HL-60 (cell line): ENCODE measurements at regions not wholly inside any gene's neighbourhood (a gene's known extent, or its start where the extent isn't known, plus 50 kb on each side); places are given as distances from the start of the nearest gene placed in this dataset.

Source experiments
- DNase-seq, 2 experiments: peaks; one replicate each; pipeline ENCODE4 v3.0.0-alpha.2; 2010 to 2020; ENCODE audit warnings: low read depth in 1 of 2, low spot score in 1 of 2
- H3K27ac ChIP-seq: fragments of 250-450 bp; sonication (Bioruptor Pico); replicated peaks from 2 replicates; pipeline ENCODE4 v1.5.1; 2020; ENCODE audit warnings: mild to moderate bottlenecking, moderate library complexity
- H3K27me3 ChIP-seq: fragments of 250-450 bp; sonication (Bioruptor Pico); 2 replicates; pipeline ENCODE4 v1.5.1; 2021; ENCODE audit warnings: mild to moderate bottlenecking, moderate library complexity; ENCODE audit not compliant: insufficient read depth, poor library complexity, severe bottlenecking
- H3K4me3 ChIP-seq: replicated peaks from 2 replicates; pipeline ENCODE4 v1.5.1; 2011; ENCODE audit warnings: mild to moderate bottlenecking, control low read depth, low read length; ENCODE audit not compliant: insufficient read depth
- CTCF ChIP-seq: IDR thresholded peaks from one replicate; pipeline ENCODE4 v1.5.1; 2011; ENCODE audit warnings: low read length, control low read depth, inconsistent platforms; ENCODE audit not compliant: insufficient read depth
- GABPA ChIP-seq: IDR thresholded peaks from 2 replicates; pipeline ENCODE4 v1.6.1; 2012; ENCODE audit warnings: low read depth
- POLR2AphosphoS5 ChIP-seq: IDR thresholded peaks from 2 replicates; pipeline ENCODE4 v1.6.1; 2012; ENCODE audit warnings: low read depth
- REST ChIP-seq: IDR thresholded peaks from 2 replicates; pipeline ENCODE4 v1.6.1; 2012; ENCODE audit warnings: low read depth; ENCODE audit not compliant: insufficient replicate concordance
- SPI1 ChIP-seq: IDR thresholded peaks from 2 replicates; pipeline ENCODE4 v1.6.1; 2012; ENCODE audit warnings: low read depth, mild to moderate bottlenecking, borderline replicate concordance

- no peak overlapping the region for H3K27ac ChIP-seq
- no peak overlapping the region for H3K4me3 ChIP-seq
- DNase-seq, result no peak
- TF ChIP-seq SPI1 (no peak), REST (no peak), GABPA (no peak), CTCF (no peak), POLR2AphosphoS5 (no peak)
- no peaks in the 10 kb centered on the region for H3K27me3 ChIP-seq
Observed at GRCh38 chr2:198453866-198454265, 649.5 kb downstream of the PLCL1 start.

DNA sequence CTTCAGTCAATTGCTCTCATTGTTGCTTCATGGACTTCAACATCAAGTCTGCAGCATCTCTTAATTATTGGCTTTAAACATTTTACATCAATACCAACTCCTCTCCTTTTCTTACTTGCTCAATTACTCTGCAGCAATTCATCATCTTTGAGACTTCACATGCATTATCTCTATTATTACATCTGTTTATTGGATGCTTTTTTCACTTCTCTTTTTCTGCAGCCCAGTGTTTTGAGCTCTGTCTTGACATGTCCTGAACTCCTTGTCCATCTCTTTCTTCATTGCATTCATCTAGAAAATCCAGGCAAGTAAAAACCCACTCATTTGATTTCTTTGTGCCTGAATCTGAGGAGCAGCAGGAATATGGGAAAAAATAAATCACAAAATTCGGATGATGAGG is 647.9 kb downstream of the PLCL1 start:
- no peak for TF ChIP-seq SPI1
- no peak for TF ChIP-seq REST
- no peak for TF ChIP-seq POLR2AphosphoS5
- no peak for TF ChIP-seq CTCF
- no peak for TF ChIP-seq GABPA
- DNase-seq, result no peak
- Histone ChIP-seq H3K27ac (no peak overlapping the region), H3K27me3 (no peaks in the 10 kb centered on the region), H3K4me3 (no peak overlapping the region)

- DNase-seq, result no peak
- Histone ChIP-seq H3K4me3 (no peak overlapping the region), H3K27ac (no peak overlapping the region), H3K27me3 (no peaks in the 10 kb centered on the region)
- TF ChIP-seq POLR2AphosphoS5 (no peak), GABPA (no peak), SPI1 (no peak), CTCF (no peak), REST (no peak)
Observed at GRCh38 chr2:198448789-198449188, 644.4 kb downstream of the PLCL1 start.
